HG03565 (cell line): ENCODE measurements at regions not wholly inside any gene's neighbourhood (a gene's known extent, or its start where the extent isn't known, plus 50 kb on each side); places are given as distances from the start of the nearest gene placed in this dataset.
A peak's percentile ranks its signal among the peaks of the same experiment; 100 is the strongest.
"Not testable (repeated sequence)": the region's sequence is repeated elsewhere in the genome, so short reads cannot be mapped to it uniquely, and the experiment has no call there.

Experiments
- ATAC-seq: cut with Tn5 transposase; IDR thresholded peaks from one replicate; pipeline ENCODE4 v1.9.1; 2021; ENCODE audit warnings: mild to moderate bottlenecking, moderate library complexity; ENCODE audit not compliant: unreplicated experiment

DNA sequence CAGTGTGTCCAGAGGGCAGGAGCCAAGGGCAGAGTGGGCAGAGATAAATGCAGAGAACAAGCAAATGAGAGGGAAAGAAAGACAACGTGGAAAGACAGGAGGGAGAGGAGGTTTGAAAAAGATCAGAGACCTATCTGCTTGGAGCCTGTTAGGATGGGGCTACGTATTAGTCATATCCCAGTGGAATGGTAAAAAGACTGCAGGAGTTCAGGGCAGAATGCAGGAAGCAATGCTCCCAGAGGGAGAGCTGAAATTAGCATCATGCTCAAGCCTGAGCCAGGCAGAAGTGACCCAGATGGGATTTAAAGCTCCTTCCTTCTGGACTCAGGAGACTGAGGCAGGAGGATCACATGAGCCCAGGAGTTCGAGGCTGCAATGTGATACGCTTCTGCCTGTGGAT, 261.3 kb upstream of the CHRM3 start:
- no peak for ATAC-seq

DNA sequence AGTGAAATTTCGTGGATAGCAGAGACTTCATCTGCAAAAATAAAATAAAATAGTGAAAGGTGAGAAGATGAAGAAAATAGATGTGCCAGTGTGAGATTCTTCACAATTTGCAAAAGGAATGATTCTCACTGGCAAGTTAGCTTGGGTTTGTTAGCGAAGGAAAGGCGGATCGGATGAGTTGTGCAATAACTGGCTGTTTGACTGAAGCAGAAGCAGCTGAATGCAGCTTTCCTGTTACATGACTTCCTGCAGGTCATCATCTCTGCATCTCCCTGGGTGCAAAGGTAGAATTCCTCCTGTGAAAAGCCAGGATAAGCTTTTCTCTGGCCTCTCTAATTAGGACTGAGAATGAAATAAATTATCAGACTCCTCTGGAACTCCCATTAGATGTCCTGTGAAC, 263.1 kb upstream of the CHRM3 start:
- no peak for ATAC-seq

DNA sequence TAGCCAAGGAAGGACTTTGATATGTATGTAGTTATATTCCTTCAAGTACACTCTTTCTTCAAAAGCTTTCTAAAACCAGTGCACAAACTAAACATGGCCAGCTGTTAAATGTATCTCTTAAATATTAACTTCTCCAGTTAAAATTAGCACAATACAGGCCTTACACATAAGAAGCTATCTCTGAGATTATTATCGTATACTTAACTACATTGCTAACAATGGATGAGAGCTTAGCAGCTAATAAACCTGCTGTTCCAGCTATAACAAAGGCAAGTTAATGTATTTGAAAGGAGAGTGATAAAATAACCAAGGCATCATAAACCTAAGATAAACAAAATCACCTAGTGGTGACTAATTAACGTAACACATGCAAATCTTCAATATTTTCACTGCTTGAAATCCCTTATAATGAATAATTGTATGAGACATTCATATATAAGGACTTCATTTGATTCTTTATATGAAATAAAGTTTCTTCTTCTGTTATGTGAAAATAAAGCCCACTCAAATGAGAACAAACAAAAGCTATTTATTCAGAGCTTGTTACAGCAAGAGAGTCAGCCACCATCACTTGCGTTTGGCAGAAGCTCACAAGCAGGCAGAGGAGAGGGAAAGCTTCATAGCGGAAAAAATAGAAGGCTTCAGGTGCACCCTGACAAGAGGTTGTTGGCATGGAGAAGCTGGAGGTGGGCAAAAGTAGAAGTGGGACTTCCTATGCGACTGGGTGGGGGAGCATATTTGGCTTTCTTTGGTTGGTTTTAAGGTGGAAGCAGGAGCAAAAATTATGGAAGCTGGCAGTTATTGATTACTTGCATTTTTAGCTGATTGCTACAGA, 274.1 kb upstream of the CHRM3 start:
- no peak for ATAC-seq

DNA sequence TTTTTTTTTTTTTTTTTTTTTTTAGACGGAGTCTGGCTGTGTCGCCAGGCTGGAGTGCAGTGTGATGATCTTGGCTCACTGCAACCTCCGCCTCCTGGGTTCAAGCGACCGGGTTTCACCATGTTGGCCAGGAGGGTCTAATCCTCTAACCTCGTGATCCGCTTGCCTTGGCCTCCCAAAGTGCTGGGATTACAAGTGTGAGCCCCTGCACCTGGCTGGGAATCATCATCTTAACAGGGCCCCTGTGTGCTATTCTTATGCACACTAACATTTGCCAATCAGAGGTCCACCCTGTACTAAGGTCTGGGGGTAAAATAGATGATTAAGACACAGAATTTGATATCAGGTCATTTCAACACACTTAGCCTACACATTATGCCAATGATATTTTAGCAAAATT, 278.7 kb upstream of the CHRM3 start:
- ATAC-seq, result no peak

DNA sequence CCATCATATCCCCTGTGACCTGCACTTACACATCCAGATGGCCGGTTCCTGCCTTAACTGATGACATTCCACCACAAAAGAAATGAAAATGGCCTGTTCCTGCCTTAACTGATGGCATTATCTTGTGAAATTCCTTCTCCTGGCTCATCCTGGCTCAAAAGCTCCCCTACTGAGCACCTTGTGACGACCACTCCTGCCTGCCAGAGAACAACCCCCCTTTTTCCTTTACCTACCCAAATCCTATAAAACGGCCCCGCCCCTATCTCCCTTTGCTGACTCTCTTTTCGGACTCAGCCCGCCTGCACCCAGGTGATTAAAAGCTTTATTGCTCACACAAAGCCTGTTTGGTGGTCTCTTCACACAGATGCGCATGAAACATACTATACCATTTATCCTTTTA, 279.7 kb upstream of the CHRM3 start:
- not testable (repeated sequence) for ATAC-seq

DNA sequence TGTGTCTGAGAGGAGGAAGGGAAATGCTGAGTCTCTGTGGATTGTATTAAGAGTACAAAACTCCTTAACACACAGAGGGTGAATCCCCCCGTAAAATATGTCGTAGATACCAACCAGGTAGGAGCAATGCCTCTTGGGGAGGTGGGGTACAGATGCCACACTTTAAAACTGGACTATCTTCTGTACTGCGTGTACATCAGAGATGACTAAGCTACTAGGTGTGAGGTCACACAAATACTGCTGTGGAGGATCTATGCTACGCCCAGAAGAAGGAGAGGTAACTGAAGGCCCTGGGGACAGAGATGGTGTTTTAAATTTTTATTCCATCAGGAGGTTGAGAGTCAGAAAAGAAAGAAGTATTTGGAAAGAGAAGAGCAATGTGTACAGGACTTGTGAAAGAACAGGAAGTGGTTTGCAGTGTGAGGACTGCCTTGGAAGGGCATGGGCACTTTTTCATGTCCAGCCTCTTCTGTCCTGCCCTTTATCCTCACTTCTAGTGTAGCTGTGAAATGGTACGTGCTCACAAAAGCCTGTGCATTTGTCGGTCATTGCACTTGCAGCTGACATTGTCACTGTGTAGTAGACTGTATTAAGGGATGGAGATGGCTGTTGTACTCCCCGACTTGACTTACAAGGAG, 287.8 kb upstream of the CHRM3 start:
- ATAC-seq, result no peak

DNA sequence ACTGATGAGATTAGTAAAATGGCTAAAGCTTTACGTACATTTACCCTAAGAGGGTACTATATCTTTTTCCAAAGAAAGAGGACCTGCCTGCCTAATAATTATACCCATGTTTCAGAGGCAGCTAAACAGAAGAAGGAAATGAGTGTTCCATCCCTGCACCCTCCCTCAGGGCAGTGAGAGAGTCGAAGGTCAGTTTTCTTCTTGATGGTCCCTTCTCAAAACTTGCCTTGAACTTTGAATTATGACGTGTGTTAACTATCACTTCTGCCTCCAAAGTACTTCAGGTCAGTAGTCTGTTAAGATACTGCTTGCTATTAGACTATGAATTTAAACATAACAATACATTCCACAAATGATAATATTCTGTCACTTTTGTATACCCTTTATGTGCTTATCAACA, 294.8 kb upstream of the CHRM3 start:
- ATAC-seq, result no peak

DNA sequence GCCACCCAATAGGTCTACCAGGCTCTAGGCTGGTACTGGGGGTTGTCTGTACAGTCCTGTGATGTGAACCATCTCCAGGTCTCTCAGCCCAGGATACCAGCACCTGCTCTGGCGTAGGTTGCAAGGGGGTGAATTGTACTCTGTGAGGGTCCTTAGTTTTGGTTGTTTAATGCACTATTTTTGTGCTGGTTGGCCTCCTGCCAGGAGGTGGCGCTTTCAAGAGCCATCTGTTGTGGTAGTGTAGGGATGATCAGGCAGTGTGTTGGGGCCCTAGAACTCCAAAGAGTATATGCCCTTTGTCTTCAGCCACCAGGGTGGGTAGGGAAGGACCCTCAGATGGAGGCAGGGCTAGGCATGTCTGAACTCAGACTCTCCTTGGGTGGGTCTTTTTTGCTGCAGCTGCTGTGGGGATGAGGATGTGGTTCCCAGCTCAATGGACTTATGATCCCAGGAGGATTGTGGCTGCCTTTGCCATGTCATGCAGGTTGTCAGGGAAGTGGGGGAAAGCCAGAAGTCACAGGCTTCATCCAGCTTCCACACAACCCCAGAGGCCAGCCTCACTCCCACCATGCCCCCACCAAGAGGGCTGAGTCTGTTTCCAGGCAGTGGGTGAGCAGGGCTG, 301.8 kb upstream of the CHRM3 start:
- ATAC-seq, result no peak

DNA sequence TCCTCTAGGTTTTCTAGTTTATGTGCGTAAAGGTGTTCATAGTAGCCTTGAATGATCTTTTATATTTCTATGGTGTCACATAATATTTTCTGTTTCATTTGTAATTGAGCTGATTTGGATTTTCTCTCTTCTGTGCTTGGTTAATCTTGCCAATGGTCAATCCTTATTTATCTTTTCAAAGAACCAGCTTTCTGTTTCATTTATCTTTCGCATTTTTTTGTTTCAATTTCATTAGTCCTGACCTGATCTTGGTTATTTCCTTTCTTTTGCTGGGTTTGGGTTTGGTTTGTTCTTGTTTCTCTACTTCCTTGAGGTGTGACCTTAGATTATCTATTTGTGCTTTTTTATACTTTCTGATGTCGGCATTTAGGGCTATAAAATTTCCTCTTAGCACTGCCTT, 304.4 kb upstream of the CHRM3 start:
- ATAC-seq, result not testable (repeated sequence)

DNA sequence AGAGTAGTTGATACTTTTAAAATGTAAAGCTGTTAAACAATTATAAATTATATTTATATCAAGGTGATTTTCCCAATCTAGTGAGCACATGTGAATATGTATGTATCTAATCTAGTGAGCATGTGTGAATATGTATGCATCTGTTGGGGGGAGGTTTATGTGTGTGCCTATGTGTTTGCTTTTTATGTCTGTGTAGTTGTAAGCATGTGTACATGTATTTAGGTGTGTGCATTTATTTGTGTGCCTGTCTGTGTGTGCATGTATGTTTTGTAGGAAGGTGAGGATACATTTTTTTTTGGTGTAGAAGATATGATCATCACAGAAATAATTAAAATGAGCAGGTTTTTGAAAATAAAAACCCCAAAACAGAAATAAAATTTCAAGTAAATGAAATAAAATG, 318.9 kb upstream of the CHRM3 start:
- ATAC-seq, result no peak

DNA sequence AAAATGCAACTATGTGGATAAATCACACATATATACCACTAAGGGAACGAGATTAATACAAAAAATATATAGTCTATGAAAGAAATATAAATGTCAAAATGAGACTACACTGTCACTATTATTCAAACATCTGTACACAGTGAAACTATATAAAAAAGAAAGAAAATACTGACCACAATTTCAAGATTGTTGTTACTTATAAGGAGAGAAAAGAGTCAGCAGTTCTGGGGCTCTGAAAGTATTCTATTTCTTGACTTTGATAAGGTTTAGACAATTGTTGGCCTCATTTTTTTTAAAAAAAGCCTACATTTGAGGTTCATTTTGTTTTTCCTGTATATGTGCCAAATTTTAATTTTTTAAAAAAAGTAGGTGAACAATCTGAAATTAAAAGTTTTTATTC, 319.3 kb upstream of the CHRM3 start:
- ATAC-seq, result no peak

DNA sequence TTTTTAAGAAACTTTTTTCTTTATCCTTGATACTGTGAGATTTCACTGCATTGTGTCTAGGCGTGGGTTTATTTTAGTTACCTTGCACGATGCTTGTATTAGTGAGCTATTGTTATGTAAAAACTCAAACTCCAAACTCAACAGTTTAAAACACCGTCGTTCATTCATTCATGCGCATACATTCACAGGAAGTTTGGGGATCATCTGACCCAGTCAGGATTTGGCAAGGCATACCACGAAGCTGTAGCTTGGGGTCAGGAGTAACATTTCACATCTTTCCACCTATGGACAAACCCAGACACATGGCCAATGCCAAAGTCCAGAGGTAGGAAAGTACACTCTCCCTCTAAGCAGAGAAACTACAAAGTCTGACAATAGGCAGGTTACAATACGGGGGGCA, 324.6 kb upstream of the CHRM3 start:
- ATAC-seq, result no peak

DNA sequence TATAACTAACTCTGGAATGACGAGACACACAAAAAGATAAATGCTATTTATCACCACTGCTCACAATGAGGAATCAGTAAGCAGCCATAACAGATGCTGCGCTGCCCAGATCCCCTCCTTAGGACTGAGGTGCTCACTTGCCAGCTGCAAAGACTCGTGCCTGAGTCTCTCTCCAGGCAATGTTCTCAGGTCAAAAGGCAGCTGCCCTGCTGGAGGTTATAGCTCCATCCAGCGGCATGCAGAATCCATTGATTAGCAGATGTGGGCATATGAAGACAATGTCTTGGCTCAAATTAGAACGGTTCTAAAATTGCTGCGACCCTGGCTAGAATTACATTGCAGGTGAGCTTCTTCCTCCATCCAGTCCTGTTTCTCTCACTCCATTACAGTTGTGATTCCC, 328.2 kb upstream of the CHRM3 start:
- ATAC-seq, result no peak

DNA sequence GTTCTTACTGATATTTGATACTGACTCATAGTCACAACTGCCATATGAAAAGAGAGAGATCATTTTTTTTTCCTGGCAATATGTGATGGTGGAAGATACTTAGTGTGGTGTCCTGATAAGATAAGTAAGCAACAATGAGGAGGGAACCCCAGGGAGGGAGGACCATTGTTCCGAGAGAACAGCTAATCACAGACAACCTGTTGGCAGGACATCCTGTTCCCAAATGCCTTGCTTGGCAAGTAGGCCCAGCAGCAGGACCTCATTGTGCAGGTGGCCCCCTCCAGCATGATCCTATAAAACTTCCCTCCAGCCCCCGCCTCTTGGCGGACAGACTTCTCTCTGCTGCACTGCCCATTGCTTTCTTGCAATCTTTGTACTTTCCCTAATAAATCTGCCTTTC, 329.4 kb upstream of the CHRM3 start:
- no peak for ATAC-seq

DNA sequence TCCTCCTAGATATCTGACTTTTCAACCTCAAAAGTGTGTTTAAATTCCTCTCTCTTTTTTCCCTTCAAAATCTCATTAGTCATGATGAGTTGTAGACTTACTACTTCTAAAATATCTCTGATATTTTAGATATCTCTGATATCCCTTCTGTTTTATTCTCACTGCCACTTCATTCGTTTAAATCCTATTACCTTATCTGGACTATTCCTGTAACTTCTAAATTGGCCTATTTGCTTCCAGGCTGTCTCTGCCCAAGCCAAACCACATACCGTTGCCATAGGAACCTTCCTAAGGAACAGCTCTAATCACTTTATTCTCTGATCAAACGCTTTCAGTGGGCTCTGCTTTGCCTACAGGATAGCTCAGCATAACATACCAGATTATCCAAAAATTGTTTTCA, 333.1 kb upstream of the CHRM3 start:
- no peak for ATAC-seq

DNA sequence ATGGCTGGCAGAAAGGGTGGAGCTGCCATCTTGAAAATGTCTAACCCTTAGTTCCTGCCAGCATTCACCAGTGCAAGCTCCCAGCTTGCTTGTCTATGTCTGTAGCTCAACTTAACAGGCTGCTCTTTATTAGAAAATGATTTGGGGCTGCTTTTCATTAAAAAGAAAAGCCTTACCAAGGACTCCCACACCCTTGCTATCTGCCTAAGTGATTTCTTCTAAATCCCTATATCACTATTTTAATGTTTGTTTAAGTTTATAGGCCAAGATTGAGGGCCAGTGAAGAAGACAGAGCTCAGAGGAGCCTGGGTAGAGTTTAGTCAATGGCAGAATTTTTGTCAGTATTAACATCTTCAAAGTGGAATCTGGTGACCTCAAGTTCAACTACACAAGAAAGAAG, 336.8 kb upstream of the CHRM3 start:
- no peak for ATAC-seq

DNA sequence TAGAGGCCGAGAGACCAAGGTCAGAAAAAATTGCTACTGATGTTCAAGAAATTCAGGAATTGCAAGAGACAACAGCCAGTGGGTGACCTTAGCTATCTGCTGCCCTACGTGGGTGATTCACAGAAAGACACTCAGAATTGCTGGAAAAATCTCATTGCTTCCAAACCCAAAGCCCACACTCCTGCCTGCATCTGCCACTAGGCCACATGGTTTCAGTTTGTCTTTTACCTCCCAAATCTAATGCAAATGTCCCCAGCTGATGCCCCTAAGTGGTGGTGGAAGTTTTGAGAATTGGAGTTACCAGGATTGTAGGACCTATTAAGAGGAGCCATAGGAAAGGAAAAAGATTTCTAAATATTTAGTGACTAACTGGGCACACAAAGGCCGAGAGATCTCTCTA, 341.5 kb upstream of the CHRM3 start:
- ATAC-seq, result no peak

DNA sequence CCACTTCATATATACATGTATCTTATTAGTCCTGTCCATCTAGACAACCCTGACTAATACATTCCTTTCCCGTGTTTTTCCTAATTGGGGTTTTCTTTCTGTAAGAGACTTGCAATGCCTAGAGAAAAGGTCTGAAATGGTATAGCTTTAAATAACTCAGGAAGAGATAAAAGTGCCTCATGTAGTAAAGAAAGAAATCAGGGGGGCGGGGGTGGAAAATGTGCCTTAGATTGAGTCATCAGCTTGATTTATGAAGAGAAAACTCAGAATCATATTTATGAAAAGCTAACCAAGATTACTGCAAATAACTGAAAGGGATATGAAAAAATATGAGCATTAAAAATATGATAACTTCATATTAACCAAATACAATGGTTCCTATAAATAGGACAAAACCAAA, 345.8 kb upstream of the CHRM3 start:
- ATAC-seq, result no peak

DNA sequence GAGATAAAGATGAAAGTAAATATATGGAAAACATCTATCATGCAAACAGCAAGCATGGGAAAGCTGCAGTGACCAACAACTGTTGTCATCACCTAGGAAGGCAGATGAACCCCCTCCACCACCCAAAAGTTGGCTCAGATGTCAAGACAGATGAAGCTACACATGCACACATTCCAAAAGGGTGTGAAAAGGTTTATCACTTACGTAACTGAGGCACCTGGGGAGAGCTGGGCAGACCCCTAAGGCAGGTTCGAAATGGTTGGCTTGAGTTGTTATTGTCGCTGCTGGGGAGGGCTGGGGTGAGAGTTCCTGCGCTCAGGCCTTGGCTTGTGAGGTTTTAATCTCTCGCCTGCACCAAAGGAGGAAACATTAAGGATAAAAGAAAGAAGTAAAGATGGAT, 355.1 kb upstream of the CHRM3 start:
- ATAC-seq, result no peak

DNA sequence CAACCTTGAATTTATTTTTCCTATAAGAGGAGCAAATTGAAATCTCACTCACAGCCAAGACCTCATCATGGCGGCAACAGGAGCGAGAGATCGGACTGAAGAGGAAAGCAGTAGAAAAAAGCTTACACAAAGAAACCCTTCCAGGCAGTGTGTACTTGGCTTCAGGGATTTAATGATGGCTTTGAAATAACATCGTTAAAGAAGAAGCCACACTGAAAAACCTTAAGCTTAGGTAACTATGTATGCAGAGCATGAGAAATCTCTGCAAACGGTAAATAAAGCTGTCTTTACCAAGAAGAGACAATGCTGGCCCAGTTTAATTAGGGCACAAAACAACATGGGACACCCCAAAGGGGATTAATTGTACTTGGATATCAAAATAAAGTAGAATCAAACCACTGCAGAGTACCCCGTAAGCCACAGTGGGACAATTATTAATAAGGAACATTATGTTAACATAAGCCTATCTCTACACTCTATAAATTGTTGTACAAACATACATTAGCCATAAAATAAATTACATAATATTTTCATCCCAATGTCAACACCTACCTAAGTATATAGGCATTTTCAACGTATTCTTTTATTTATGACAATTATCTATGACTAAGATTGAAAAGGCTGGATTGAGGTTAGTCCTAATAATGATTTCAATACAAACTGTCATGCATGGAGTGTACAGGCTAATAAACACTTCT, 360.2 kb upstream of the CHRM3 start:
- ATAC-seq, result no peak

DNA sequence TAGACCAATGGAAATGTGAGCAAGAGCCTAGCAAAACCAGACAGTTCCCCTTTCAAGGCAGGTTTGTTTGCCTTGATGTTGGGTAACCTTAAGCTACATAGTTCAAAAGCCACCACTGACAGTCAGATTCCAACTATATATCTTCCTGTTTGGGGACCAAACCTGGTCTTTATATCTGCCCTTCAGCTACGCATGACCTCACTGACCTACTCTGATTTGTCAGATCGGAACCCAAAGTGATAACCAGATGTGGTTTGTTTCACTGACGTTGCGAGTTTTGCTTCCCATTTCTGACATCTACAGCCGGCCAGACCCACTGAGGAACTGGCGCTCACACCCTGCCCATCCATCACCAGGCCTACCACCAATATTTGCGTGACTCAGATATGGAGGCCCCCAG, 361.1 kb upstream of the CHRM3 start:
- ATAC-seq, result peak; percentile 46
